ENCODE measurements at regions not wholly inside any gene's neighbourhood (a gene's known extent, or its start where the extent isn't known, plus 50 kb on each side); places are given as distances from the start of the nearest gene placed in this dataset.

- ChIA-PET CTCF (no interaction called here), POLR2A (ENCODE audit: unreplicated experiment) (no interaction called here)
- no peak overlapping the region for H3K27ac ChIP-seq (ENCODE audit: insufficient read depth, low read length)
- no peak overlapping the region for H2AK9ac ChIP-seq (replicated peaks; ENCODE audit: low read depth, low read length, poor library complexity)
- H3K4me3 ChIP-seq (ENCODE audit: insufficient read depth, low read depth, low read length): no peak overlapping the region
- H3K56ac ChIP-seq (ENCODE audit: extremely low read depth, insufficient read depth, low read length): no peak overlapping the region
- no peaks in the 10 kb centered on the region for H3K27me3 ChIP-seq (ENCODE audit: control insufficient read depth, insufficient read depth, low read length)
- BruUV-seq (replicated peaks): no TSS peak
- no peak overlapping the region for H2BK20ac ChIP-seq (ENCODE audit: low read depth, low read length)
- H2AK5ac ChIP-seq (ENCODE audit: low read depth, low read length): no peak overlapping the region
- intact Hi-C loops (cut with micrococcal nuclease) (no loop called here), in situ Hi-C loops (cut with MboI; ENCODE audit: low sequenced_read_pairs) (no loop called here), dilution Hi-C loops (cut with HindIII; ENCODE audit: low sequenced_read_pairs, unreplicated experiment) (no loop called here)
- no peak overlapping the region for H2BK15ac ChIP-seq (ENCODE audit: low read depth, low read length)
- no peak overlapping the region for H3K18ac ChIP-seq (ENCODE audit: low read depth, low read length)
- H3K4me2 ChIP-seq (ENCODE audit: low read depth, low read length): no peak overlapping the region
- H4K8ac ChIP-seq (ENCODE audit: low read depth in 2 of 2, low read length in 2 of 2): no peak overlapping the region
- H3K9me1 ChIP-seq (ENCODE audit: insufficient read depth, low read length): no peaks in the 10 kb centered on the region
- H2BK5ac ChIP-seq (ENCODE audit: low read depth, low read length, poor library complexity, severe bottlenecking): no peak overlapping the region
- H2AFZ ChIP-seq (replicated peaks; ENCODE audit: low read length, poor library complexity): no peak overlapping the region
- H3K14ac ChIP-seq (replicated peaks; ENCODE audit: low read depth, low read length): no peak overlapping the region
- H2BK120ac ChIP-seq (ENCODE audit: low read depth, low read length): no peak overlapping the region
- no peaks in the 10 kb centered on the region for H3K4me1 ChIP-seq (ENCODE audit: control insufficient read depth, insufficient read depth, low read length)
- H3K36me3 ChIP-seq (ENCODE audit: control insufficient read depth, insufficient read depth, low read length): no peaks in the 10 kb centered on the region
- no peaks in the 10 kb centered on the region for H3K9me3 ChIP-seq (ENCODE audit: control insufficient read depth, insufficient read depth, low read length)
- ATAC-seq (ENCODE audit: low read depth): no peak
- TF ChIP-seq NFE2L2 (IDR thresholded peaks at IDR 0.05; ENCODE audit: low read depth, low read length) (no peak), BHLHE40 (IDR thresholded peaks at IDR 0.05; ENCODE audit: low read depth, low read length) (no peak), RCOR1 (IDR thresholded peaks at IDR 0.05; ENCODE audit: insufficient replicate concordance, low read length) (no peak), SMC3 (IDR thresholded peaks at IDR 0.05; ENCODE audit: low read depth, low read length) (no peak), MAZ (IDR thresholded peaks at IDR 0.05; ENCODE audit: borderline replicate concordance, low read depth, low read length) (no peak), CHD1 (IDR thresholded peaks at IDR 0.05; ENCODE audit: low read depth, low read length) (no peak), MAFK (IDR thresholded peaks at IDR 0.05; ENCODE audit: low read depth, low read length) (no peak), CEBPB (IDR thresholded peaks at IDR 0.05; ENCODE audit: low read depth, low read length) (no peak), RAD21 (IDR thresholded peaks at IDR 0.05; ENCODE audit: low read length) (no peak), POLR2A (IDR thresholded peaks at IDR 0.05; ENCODE audit: low read depth, low read length) (no peak), FOS (IDR thresholded peaks at IDR 0.05; ENCODE audit: low read depth, low read length) (no peak), MXI1 (IDR thresholded peaks at IDR 0.05; ENCODE audit: borderline replicate concordance, low read depth, low read length) (no peak), RFX5 (IDR thresholded peaks at IDR 0.05; ENCODE audit: low read depth, low read length) (no peak)
- TF ChIP-seq, protein P1, sequence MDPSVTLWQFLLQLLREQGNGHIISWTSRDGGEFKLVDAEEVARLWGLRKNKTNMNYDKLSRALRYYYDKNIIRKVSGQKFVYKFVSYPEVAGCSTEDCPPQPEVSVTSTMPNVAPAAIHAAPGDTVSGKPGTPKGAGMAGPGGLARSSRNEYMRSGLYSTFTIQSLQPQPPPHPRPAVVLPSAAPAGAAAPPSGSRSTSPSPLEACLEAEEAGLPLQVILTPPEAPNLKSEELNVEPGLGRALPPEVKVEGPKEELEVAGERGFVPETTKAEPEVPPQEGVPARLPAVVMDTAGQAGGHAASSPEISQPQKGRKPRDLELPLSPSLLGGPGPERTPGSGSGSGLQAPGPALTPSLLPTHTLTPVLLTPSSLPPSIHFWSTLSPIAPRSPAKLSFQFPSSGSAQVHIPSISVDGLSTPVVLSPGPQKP (IDR thresholded peaks at IDR 0.05; ENCODE audit: borderline replicate concordance, low read depth, low read length): no peak
- TF ChIP-seq, protein P2, sequence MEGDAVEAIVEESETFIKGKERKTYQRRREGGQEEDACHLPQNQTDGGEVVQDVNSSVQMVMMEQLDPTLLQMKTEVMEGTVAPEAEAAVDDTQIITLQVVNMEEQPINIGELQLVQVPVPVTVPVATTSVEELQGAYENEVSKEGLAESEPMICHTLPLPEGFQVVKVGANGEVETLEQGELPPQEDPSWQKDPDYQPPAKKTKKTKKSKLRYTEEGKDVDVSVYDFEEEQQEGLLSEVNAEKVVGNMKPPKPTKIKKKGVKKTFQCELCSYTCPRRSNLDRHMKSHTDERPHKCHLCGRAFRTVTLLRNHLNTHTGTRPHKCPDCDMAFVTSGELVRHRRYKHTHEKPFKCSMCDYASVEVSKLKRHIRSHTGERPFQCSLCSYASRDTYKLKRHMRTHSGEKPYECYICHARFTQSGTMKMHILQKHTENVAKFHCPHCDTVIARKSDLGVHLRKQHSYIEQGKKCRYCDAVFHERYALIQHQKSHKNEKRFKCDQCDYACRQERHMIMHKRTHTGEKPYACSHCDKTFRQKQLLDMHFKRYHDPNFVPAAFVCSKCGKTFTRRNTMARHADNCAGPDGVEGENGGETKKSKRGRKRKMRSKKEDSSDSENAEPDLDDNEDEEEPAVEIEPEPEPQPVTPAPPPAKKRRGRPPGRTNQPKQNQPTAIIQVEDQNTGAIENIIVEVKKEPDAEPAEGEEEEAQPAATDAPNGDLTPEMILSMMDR (conservative IDR thresholded peaks at IDR 0.05; ENCODE audit: low read depth, low read length): no peak
- TF ChIP-seq, protein P3, sequence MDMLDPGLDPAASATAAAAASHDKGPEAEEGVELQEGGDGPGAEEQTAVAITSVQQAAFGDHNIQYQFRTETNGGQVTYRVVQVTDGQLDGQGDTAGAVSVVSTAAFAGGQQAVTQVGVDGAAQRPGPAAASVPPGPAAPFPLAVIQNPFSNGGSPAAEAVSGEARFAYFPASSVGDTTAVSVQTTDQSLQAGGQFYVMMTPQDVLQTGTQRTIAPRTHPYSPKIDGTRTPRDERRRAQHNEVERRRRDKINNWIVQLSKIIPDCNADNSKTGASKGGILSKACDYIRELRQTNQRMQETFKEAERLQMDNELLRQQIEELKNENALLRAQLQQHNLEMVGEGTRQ (IDR thresholded peaks at IDR 0.05; ENCODE audit: low read depth, low read length): no peak
- no peak overlapping the region for H3K9ac ChIP-seq (ENCODE audit: low read depth, low read length)
- H3K23ac ChIP-seq (ENCODE audit: low read depth, low read length): no peak overlapping the region
- no peaks in the 10 kb centered on the region for H3K79me1 ChIP-seq (ENCODE audit: low read depth in 1 of 2, low read length in 2 of 2)
- H4K20me1 ChIP-seq (ENCODE audit: insufficient read depth, low read length): no peaks in the 10 kb centered on the region
- DNase-seq: no peak
- no peak overlapping the region for H4K91ac ChIP-seq (ENCODE audit: insufficient read depth, low read depth, low read length)
- H3K4ac ChIP-seq (ENCODE audit: low read depth, low read length): no peak overlapping the region
- no CpG with 5 or more reads among the region's 4 CpGs for WGBS, 2 experiments (ENCODE audit: extremely low coverage in 2 of 2, insufficient read length in 1 of 2)
- no peak overlapping the region for H4K5ac ChIP-seq (ENCODE audit: low read depth, low read length)
Measured at GRCh38 chr15:24763891-24764290, 88.3 kb downstream of the NPAP1 start.

All from IMR-90 (cell line).